OCI-LY3 (cell line): ENCODE measurements at regions not wholly inside any gene's neighbourhood (a gene's known extent, or its start where the extent isn't known, plus 50 kb on each side); places are given as distances from the start of the nearest gene placed in this dataset.

Experiments used
- CTCF ChIP-seq: fragments of 200-600, 300-600 bp; sonication (generic); IDR thresholded peaks from 2 replicates; pipeline ENCODE4 v1.5.1; 2014; ENCODE audit warnings: antibody characterized with exemption, low read length, low read depth
- EZH2phosphoT487 ChIP-seq: fragments of 200-600 bp; shearing (Covaris generic); IDR thresholded peaks from 2 replicates; pipeline ENCODE4 v1.6.1; 2018; ENCODE audit warnings: antibody characterized with exemption, mixed run types, low read depth

- TF ChIP-seq CTCF (no peak), EZH2phosphoT487 (no peak)
Observed at GRCh38 chr2:160882906-160883305, 277.3 kb upstream of the TANK start.
